ENCODE measurements at regions not wholly inside any gene's neighbourhood (a gene's known extent, or its start where the extent isn't known, plus 50 kb on each side); places are given as distances from the start of the nearest gene placed in this dataset.

- TF ChIP-seq CTCF (IDR thresholded peaks at IDR 0.05), result no peak
- TF ChIP-seq POLR2A (IDR thresholded peaks at IDR 0.05), result no peak
These were observed 72.4 kb upstream of the NBEA start for GRCh38 chr13:34869696-34870095.

Measured in thyroid gland (tissue), 4 donors.